Parathyroid adenoma (tissue), 2 donors: ENCODE measurements at regions not wholly inside any gene's neighbourhood (a gene's known extent, or its start where the extent isn't known, plus 50 kb on each side); places are given as distances from the start of the nearest gene placed in this dataset.

Experiments
- H2AFZ ChIP-seq: fragments of 300-600 bp; sonication (generic); one replicate; pipeline ENCODE4 v1.7.0; 2017; ENCODE audit warnings: antibody characterized with exemption, mild to moderate bottlenecking
- H3K27ac ChIP-seq: fragments of 300-600 bp; sonication (generic); one replicate; pipeline ENCODE4 v1.7.0; 2017
- H3K27me3 ChIP-seq: fragments of 300-600 bp; sonication (generic); one replicate; pipeline ENCODE4 v1.7.0; 2017; ENCODE audit warnings: low read length; ENCODE audit not compliant: control insufficient read depth, insufficient read depth
- H3K36me3 ChIP-seq: fragments of 300-600 bp; sonication (generic); one replicate; pipeline ENCODE4 v1.7.0; 2017; ENCODE audit warnings: low read length; ENCODE audit not compliant: control insufficient read depth, insufficient read depth
- H3K4me1 ChIP-seq: fragments of 300-600 bp; sonication (generic); one replicate; pipeline ENCODE4 v1.7.0; 2017; ENCODE audit warnings: control low read depth
- H3K4me2 ChIP-seq: fragments of 300-600 bp; sonication (generic); one replicate; pipeline ENCODE4 v1.7.0; 2017; ENCODE audit warnings: low read length
- H3K4me3 ChIP-seq: fragments of 300-600 bp; sonication (generic); one replicate; pipeline ENCODE4 v1.7.0; 2017; ENCODE audit warnings: low read depth, low read length
- H3K79me2 ChIP-seq: fragments of 300-600 bp; sonication (generic); one replicate; pipeline ENCODE4 v1.7.0; 2017; ENCODE audit warnings: control low read depth
- H3K9ac ChIP-seq: fragments of 300-600 bp; sonication (generic); one replicate; pipeline ENCODE4 v1.7.0; 2017; ENCODE audit warnings: mild to moderate bottlenecking
- H3K9me3 ChIP-seq: fragments of 300-600 bp; sonication (generic); one replicate; pipeline ENCODE4 v1.7.0; 2017; ENCODE audit warnings: low read length; ENCODE audit not compliant: control insufficient read depth
- TF ChIP-seq, protein P1 (sequence below): fragments of 300-600 bp; sonication (generic); IDR thresholded peaks from one replicate; pipeline ENCODE4 v1.7.0; 2017; ENCODE audit warnings: antibody characterized with exemption, mild to moderate bottlenecking
- donor health status: primary hyperparathyroidism.

DNA sequence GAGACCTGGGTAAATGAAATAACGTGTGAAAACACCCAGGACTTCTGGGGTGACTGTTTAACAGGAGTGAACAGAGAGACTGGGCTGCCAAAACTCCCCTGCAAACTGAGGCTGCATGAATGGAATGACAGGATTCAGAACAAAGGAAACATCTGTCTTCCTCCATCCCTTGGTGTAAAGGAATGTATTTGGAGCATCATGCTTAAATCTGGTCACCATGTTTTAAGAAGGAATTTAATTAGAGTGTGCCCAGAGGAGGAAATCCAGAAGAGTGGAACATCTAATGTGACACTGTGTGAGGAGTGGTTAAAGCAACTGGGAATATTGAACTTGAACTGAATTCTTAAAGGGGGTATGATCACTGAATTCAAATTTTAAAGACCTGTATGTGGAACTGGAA, 437.2 kb downstream of the LIG4 start:
- Histone ChIP-seq H3K27me3 (no peaks in the 10 kb centered on the region), H3K36me3 (no peaks in the 10 kb centered on the region), H3K4me1 (no peaks in the 10 kb centered on the region), H3K9ac (no peak overlapping the region), H2AFZ (no peak overlapping the region), H3K79me2 (no peaks in the 10 kb centered on the region), H3K27ac (no peak overlapping the region), H3K4me3 (no peak overlapping the region), H3K9me3 (no peaks in the 10 kb centered on the region), H3K4me2 (no peak overlapping the region)
- TF ChIP-seq, protein P1, sequence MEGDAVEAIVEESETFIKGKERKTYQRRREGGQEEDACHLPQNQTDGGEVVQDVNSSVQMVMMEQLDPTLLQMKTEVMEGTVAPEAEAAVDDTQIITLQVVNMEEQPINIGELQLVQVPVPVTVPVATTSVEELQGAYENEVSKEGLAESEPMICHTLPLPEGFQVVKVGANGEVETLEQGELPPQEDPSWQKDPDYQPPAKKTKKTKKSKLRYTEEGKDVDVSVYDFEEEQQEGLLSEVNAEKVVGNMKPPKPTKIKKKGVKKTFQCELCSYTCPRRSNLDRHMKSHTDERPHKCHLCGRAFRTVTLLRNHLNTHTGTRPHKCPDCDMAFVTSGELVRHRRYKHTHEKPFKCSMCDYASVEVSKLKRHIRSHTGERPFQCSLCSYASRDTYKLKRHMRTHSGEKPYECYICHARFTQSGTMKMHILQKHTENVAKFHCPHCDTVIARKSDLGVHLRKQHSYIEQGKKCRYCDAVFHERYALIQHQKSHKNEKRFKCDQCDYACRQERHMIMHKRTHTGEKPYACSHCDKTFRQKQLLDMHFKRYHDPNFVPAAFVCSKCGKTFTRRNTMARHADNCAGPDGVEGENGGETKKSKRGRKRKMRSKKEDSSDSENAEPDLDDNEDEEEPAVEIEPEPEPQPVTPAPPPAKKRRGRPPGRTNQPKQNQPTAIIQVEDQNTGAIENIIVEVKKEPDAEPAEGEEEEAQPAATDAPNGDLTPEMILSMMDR: no peak

DNA sequence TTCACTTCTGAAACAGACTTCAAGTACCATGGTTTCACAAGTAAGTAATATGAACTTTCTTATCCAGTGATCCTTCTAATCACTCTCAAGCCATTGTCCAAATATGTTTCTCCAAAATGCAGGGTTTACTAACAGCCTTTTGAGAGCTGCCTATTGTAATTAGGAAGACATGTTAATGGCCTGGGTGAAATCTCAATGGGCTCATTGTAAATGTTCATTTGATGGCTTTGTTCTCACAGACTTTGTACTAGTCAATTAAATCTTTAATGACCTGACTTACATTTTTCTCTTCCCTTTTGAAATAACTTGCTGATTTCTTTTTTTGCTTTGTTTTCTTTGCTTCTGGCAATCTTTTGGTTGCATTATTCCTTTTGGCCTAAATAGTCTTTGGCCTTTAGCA, 444.8 kb downstream of the LIG4 start:
- no peak overlapping the region for H3K4me3 ChIP-seq
- no peaks in the 10 kb centered on the region for H3K4me1 ChIP-seq
- no peak overlapping the region for H3K27ac ChIP-seq
- TF ChIP-seq, protein P1: no peak
- no peak overlapping the region for H2AFZ ChIP-seq
- no peaks in the 10 kb centered on the region for H3K27me3 ChIP-seq
- H3K9me3 ChIP-seq: no peaks in the 10 kb centered on the region
- no peak overlapping the region for H3K4me2 ChIP-seq
- H3K79me2 ChIP-seq: no peaks in the 10 kb centered on the region
- H3K36me3 ChIP-seq: no peaks in the 10 kb centered on the region
- H3K9ac ChIP-seq: no peak overlapping the region

DNA sequence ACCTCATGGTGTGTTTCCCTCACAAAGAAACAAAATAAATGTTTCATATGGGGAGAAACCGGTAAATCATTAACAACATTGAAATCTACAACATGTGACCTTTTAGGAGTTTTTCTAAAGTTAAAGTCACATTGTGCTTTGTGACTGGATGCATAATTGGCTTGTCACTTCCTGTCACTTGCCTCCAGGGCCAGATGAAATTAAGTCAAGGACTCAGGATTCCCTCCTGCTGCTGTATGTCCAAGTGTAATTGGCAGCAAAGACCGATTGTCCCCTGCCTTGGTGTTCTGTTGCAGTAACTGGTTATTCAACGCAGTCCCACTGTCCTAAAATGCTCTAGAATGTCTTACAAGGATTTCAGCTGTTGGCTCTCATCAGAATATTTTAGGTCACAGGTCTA, 448.2 kb downstream of the LIG4 start:
- Histone ChIP-seq H3K9ac (no peak overlapping the region), H3K9me3 (no peaks in the 10 kb centered on the region), H3K36me3 (no peaks in the 10 kb centered on the region), H3K79me2 (no peaks in the 10 kb centered on the region), H3K27me3 (no peaks in the 10 kb centered on the region), H3K4me3 (no peak overlapping the region), H2AFZ (no peak overlapping the region), H3K27ac (no peak overlapping the region), H3K4me2 (no peak overlapping the region), H3K4me1 (no peaks in the 10 kb centered on the region)
- TF ChIP-seq, protein P1: no peak

DNA sequence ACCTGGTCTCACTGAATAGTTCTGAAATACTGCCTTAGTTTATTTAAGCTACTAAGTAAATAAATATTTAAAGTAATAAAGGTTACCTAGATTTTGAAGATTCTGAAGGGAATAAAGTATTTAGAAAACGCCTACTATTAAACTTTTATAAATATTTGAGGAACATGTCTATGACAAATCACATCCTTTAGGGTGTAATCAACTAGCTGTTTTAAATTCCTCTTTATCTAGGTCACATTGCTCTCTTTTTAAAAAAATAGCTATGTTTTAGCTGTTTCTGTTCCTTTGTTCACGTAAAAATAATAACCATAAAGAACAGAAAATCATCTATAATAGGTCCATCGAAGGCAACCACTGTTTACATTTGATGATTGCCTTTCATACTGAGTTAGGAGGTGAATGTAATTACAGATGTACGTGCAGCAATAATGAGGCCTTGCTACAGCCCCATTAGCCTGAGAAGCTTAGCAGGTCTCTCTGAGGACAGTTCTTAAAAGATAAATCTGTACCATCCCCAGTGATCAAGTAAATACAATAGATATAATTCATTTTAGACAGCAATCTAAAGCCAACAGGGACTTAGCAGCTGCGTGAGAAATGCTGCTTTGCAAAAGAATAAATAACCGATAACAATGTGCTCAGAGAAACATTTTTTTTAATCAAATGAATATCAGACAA, 449.5 kb downstream of the LIG4 start:
- Histone ChIP-seq H3K79me2 (no peaks in the 10 kb centered on the region), H3K9ac (no peak overlapping the region), H3K9me3 (no peaks in the 10 kb centered on the region), H3K4me1 (no peaks in the 10 kb centered on the region), H3K4me2 (no peak overlapping the region), H3K36me3 (no peaks in the 10 kb centered on the region), H3K27ac (no peak overlapping the region), H3K27me3 (no peaks in the 10 kb centered on the region), H3K4me3 (no peak overlapping the region), H2AFZ (no peak overlapping the region)
- TF ChIP-seq, protein P1: no peak

DNA sequence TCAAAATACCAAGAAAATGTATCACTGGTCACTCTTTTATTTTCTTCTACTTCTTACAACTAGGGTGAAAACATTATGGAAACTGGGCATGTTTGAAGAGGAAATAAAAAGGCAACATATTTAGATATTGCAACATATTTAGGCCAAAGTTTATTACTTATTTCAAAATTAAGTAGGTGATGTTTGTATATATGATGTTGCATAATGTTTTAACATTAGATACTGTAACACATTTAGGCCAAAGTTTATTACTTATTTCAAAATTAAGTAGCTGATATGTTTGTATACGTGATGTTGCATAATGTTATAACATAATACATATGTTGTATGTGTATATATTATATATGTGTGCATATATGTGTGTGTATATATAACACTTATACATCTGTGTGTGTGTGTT, 451.3 kb downstream of the LIG4 start:
- Histone ChIP-seq H2AFZ (no peak overlapping the region), H3K79me2 (no peaks in the 10 kb centered on the region), H3K4me1 (no peaks in the 10 kb centered on the region), H3K9me3 (no peaks in the 10 kb centered on the region), H3K4me3 (no peak overlapping the region), H3K27me3 (no peaks in the 10 kb centered on the region), H3K36me3 (no peaks in the 10 kb centered on the region), H3K27ac (no peak overlapping the region), H3K4me2 (no peak overlapping the region), H3K9ac (no peak overlapping the region)
- TF ChIP-seq, protein P1: no peak
